CD4-positive, alpha-beta T cell treated with Interferon alpha-2 for 1 hour (primary cell): ENCODE measurements at regions not wholly inside any gene's neighbourhood (a gene's known extent, or its start where the extent isn't known, plus 50 kb on each side); places are given as distances from the start of the nearest gene placed in this dataset.

ENCODE experiments used
- DNase-seq, 2 donors: peaks; one replicate each; pipeline ENCODE4 v3.0.0-alpha.2; 2020 to 2022

GRCh38 chr16:62224646-62225209 is 188.5 kb upstream of the CDH8 start:
- no peak for DNase-seq

- DNase-seq: no peak
Observed at GRCh38 chr16:62216837-62217236, 180.6 kb upstream of the CDH8 start.

- DNase-seq: no peak
Observed at GRCh38 chr16:62213763-62214162, 177.5 kb upstream of the CDH8 start.

GRCh38 chr16:62208934-62209333 is 172.7 kb upstream of the CDH8 start:
- DNase-seq: no peak

- DNase-seq: no peak
Observed at GRCh38 chr16:62205459-62205858, 169.2 kb upstream of the CDH8 start.

GRCh38 chr16:62201911-62202310 is 165.7 kb upstream of the CDH8 start:
- no peak for DNase-seq

GRCh38 chr16:62194828-62195227 is 158.6 kb upstream of the CDH8 start:
- no peak for DNase-seq

- DNase-seq: no peak
Observed at GRCh38 chr16:62190426-62190825, 154.2 kb upstream of the CDH8 start.

GRCh38 chr16:62177351-62178203 is 141.3 kb upstream of the CDH8 start:
- no peak for DNase-seq

GRCh38 chr16:62170642-62171041 is 134.4 kb upstream of the CDH8 start:
- no peak for DNase-seq

GRCh38 chr16:62167551-62167950 is 131.3 kb upstream of the CDH8 start:
- DNase-seq: no peak

- DNase-seq: no peak
Observed at GRCh38 chr16:62157544-62157943, 121.3 kb upstream of the CDH8 start.

GRCh38 chr16:62156971-62157370 is 120.7 kb upstream of the CDH8 start:
- no peak for DNase-seq

GRCh38 chr16:62149631-62150030 is 113.4 kb upstream of the CDH8 start:
- DNase-seq: no peak

GRCh38 chr16:62137996-62138395 is 101.8 kb upstream of the CDH8 start:
- no peak for DNase-seq

GRCh38 chr16:62135911-62136310 is 99.7 kb upstream of the CDH8 start:
- DNase-seq: no peak

- DNase-seq: no peak
Observed at GRCh38 chr16:62135446-62135845, 99.2 kb upstream of the CDH8 start.

- no peak for DNase-seq
Observed at GRCh38 chr16:62130101-62130500, 93.9 kb upstream of the CDH8 start.

- DNase-seq: no peak
Observed at GRCh38 chr16:62105244-62105643, 69.0 kb upstream of the CDH8 start.

- DNase-seq: no peak
Observed at GRCh38 chr16:62102588-62102987, 66.3 kb upstream of the CDH8 start.

GRCh38 chr16:62100651-62101050 is 64.4 kb upstream of the CDH8 start:
- DNase-seq: no peak

- DNase-seq: no peak
Observed at GRCh38 chr16:62089715-62090114, 53.5 kb upstream of the CDH8 start.

GRCh38 chr16:62088731-62089410 is 52.6 kb upstream of the CDH8 start:
- no peak for DNase-seq
